GM23338 (cell line): ENCODE measurements at regions not wholly inside any gene's neighbourhood (a gene's known extent, or its start where the extent isn't known, plus 50 kb on each side); places are given as distances from the start of the nearest gene placed in this dataset.

Source experiments
- ATAC-seq: fragments of 200-7000 bp; cut with Tn5 transposase; 3 replicates; pipeline ENCODE4 v1.9.1; 2020
- DNase-seq: peaks from one replicate; pipeline ENCODE4 v3.0.0-alpha.2; 2015; ENCODE audit warnings: low spot score
- H2AFZ ChIP-seq: fragments of 200-600 bp; sonication (generic); 2 replicates; pipeline ENCODE4 v1.8.0; 2016; ENCODE audit warnings: antibody characterized with exemption, mild to moderate bottlenecking, moderate library complexity
- H3F3A ChIP-seq: fragments of 200-600 bp; sonication (generic); replicated peaks from 2 replicates; pipeline ENCODE4 v1.8.0; 2017; ENCODE audit warnings: antibody characterized with exemption, mixed run types, low read depth
- H3K27ac ChIP-seq: fragments of 200-600 bp; sonication (generic); 2 replicates; pipeline ENCODE4 v1.6.1; 2016; ENCODE audit warnings: low read depth
- H3K27me3 ChIP-seq: fragments of 200-600 bp; sonication (generic); 2 replicates; pipeline ENCODE4 v1.8.0; 2016; ENCODE audit warnings: mild to moderate bottlenecking, mixed run types, moderate library complexity; ENCODE audit not compliant: insufficient read depth
- H3K36me3 ChIP-seq: fragments of 200-600 bp; sonication (generic); 2 replicates; pipeline ENCODE4 v1.8.0; 2016; ENCODE audit warnings: mild to moderate bottlenecking; ENCODE audit not compliant: insufficient read depth
- H3K4me1 ChIP-seq: fragments of 200-600 bp; sonication (generic); 2 replicates; pipeline ENCODE4 v1.8.0; 2016; ENCODE audit warnings: mild to moderate bottlenecking, moderate library complexity; ENCODE audit not compliant: insufficient read depth
- H3K4me2 ChIP-seq: fragments of 200-600 bp; sonication (generic); 2 replicates; pipeline ENCODE4 v1.7.1; 2017; ENCODE audit warnings: mixed run types
- H3K4me3 ChIP-seq: fragments of 200-600 bp; sonication (generic); 2 replicates; pipeline ENCODE4 v1.6.1; 2016; ENCODE audit warnings: mixed run types
- H3K79me2 ChIP-seq: fragments of 200-600 bp; sonication (generic); replicated peaks from 2 replicates; pipeline ENCODE4 v1.8.0; 2017; ENCODE audit warnings: mild to moderate bottlenecking; ENCODE audit not compliant: insufficient read depth
- H3K9me2 ChIP-seq: fragments of 200-600 bp; sonication (generic); 2 replicates; pipeline ENCODE4 v1.8.0; 2017; ENCODE audit not compliant: insufficient read depth
- H4K20me1 ChIP-seq: fragments of 200-600 bp; sonication (generic); replicated peaks from 2 replicates; pipeline ENCODE4 v1.8.0; 2017; ENCODE audit warnings: mild to moderate bottlenecking; ENCODE audit not compliant: insufficient read depth
- H3K27ac Mint-ChIP-seq: 2 replicates; pipeline ENCODE4 v1.8.0; 2020; ENCODE audit warnings: inconsistent platforms, mild to moderate bottlenecking, moderate library complexity, mixed read lengths
- H3K27me3 Mint-ChIP-seq: 3 replicates; pipeline ENCODE4 v1.8.0; 2022; ENCODE audit warnings: low read depth, mild to moderate bottlenecking, moderate library complexity, mixed read lengths, inconsistent platforms; ENCODE audit not compliant: insufficient read depth, poor library complexity
- H3K36me3 Mint-ChIP-seq: 3 replicates; pipeline ENCODE4 v1.8.0; 2021; ENCODE audit warnings: low read depth, mild to moderate bottlenecking, inconsistent platforms, moderate library complexity, mixed read lengths
- H3K4me1 Mint-ChIP-seq: 3 replicates; pipeline ENCODE4 v1.8.0; 2020; ENCODE audit warnings: mild to moderate bottlenecking, inconsistent platforms, mixed read lengths
- H3K4me3 Mint-ChIP-seq: 3 replicates; pipeline ENCODE4 v1.8.0; 2021; ENCODE audit warnings: moderate library complexity, mild to moderate bottlenecking, inconsistent platforms, mixed read lengths
- H3K9me3 Mint-ChIP-seq: 3 replicates; pipeline ENCODE4 v1.8.0; 2020; ENCODE audit warnings: moderate library complexity, mild to moderate bottlenecking, inconsistent platforms, mixed read lengths
- CREB1 ChIP-seq: fragments of 250-450 bp; sonication (Bioruptor Pico); IDR thresholded peaks from 2 replicates; pipeline ENCODE4 v1.5.0; 2020; ENCODE audit warnings: low read depth, mild to moderate bottlenecking, moderate library complexity
- CTCF ChIP-seq, 2 experiments: fragments of 200-600 bp in 1 of 2; sonication (generic) in 1 of 2; conservative IDR thresholded peaks; 2 replicates each; pipeline versions ENCODE4 v1.5.1 to v1.6.1; 2016 to 2017; ENCODE audit warnings: antibody characterized with exemption in 2 of 2, low read depth in 2 of 2, mild to moderate bottlenecking in 2 of 2, moderate library complexity in 1 of 2
- ETS1 ChIP-seq: IDR thresholded peaks from 2 replicates; pipeline ENCODE4 v1.6.1; 2016; ENCODE audit warnings: antibody characterized with exemption
- EZH2 ChIP-seq: fragments of 200-600 bp; sonication (generic); IDR thresholded peaks from one replicate; pipeline ENCODE4 v1.8.0; 2017; ENCODE audit warnings: antibody characterized with exemption, mild to moderate bottlenecking, low read depth; ENCODE audit not compliant: unreplicated experiment
- EZH2phosphoT487 ChIP-seq: fragments of 200-600 bp; sonication (generic); IDR thresholded peaks from one replicate; pipeline ENCODE4 v1.8.1; 2018; ENCODE audit warnings: antibody characterized with exemption; ENCODE audit not compliant: unreplicated experiment
- JUNB ChIP-seq: IDR thresholded peaks from one replicate; pipeline ENCODE4 v1.6.1; 2016; ENCODE audit warnings: antibody characterized with exemption; ENCODE audit not compliant: unreplicated experiment
- NANOG ChIP-seq: IDR thresholded peaks from 2 replicates; pipeline ENCODE4 v1.6.1; 2016; ENCODE audit warnings: antibody characterized with exemption, borderline replicate concordance
- POLR2AphosphoS5 ChIP-seq: IDR thresholded peaks from 2 replicates; pipeline ENCODE4 v1.6.1; 2016; ENCODE audit warnings: antibody characterized with exemption, low read depth
- REST ChIP-seq: IDR thresholded peaks from one replicate; pipeline ENCODE4 v1.6.1; 2018; ENCODE audit warnings: antibody characterized with exemption; ENCODE audit not compliant: unreplicated experiment
- STAT1 ChIP-seq: IDR thresholded peaks from one replicate; pipeline ENCODE4 v1.6.1; 2016; ENCODE audit warnings: antibody characterized with exemption; ENCODE audit not compliant: unreplicated experiment
- ZNF114 ChIP-seq: fragments of 250-450 bp; sonication (Bioruptor Pico); IDR thresholded peaks from 2 replicates; pipeline ENCODE4 v1.5.0; 2020; ENCODE audit warnings: mild to moderate bottlenecking, moderate library complexity
- ZNF331 ChIP-seq: fragments of 250-450 bp; sonication (Bioruptor Pico); IDR thresholded peaks from 2 replicates; pipeline ENCODE4 v1.5.0; 2020; ENCODE audit warnings: low read depth, mild to moderate bottlenecking, moderate library complexity
- ZNF462 ChIP-seq: fragments of 250-450 bp; sonication (Bioruptor Pico); IDR thresholded peaks from 2 replicates; pipeline ENCODE4 v1.5.0; 2020; ENCODE audit warnings: mild to moderate bottlenecking, moderate library complexity

GRCh38 chr16:85500220-85500619 is 112.9 kb upstream of the GSE1 start:
- TF ChIP-seq REST (no peak), EZH2 (no peak), CTCF (conservative IDR thresholded peaks at IDR 0.05; ENCODE audit: low read depth in 2 of 2) (no peak), POLR2AphosphoS5 (no peak), EZH2phosphoT487 (no peak), ZNF114 (no peak), ZNF462 (CRISPR knock-in tag) (no peak), JUNB (no peak), NANOG (no peak), STAT1 (no peak), ETS1 (no peak), ZNF331 (CRISPR knock-in tag) (no peak), CREB1 (CRISPR knock-in tag) (no peak)
- DNase-seq = no peak
- no peaks in the 10 kb centered on the region for H3K79me2 ChIP-seq
- no peaks in the 10 kb centered on the region for H3K27me3 ChIP-seq
- no peaks in the 10 kb centered on the region for H3K9me2 ChIP-seq
- no peaks in the 10 kb centered on the region; the same call in 1 of the 2 replicates for H4K20me1 ChIP-seq
- Mint-ChIP-seq H3K27ac (no peak overlapping the region), H3K4me1 (peaks cover 2% of the 10 kb centered on the region; the same call in 2 of the 3 replicates), H3K27me3 (peaks cover 11% of the 10 kb centered on the region), H3K4me3 (no peak overlapping the region), H3K36me3 (no peaks in the 10 kb centered on the region), H3K9me3 (no peaks in the 10 kb centered on the region)
- H3K4me2 ChIP-seq = no peak overlapping the region
- no peak overlapping the region for H3K4me3 ChIP-seq
- no peaks in the 10 kb centered on the region for H3K36me3 ChIP-seq
- no peaks in the 10 kb centered on the region for H3K4me1 ChIP-seq
- no peak overlapping the region for H3K27ac ChIP-seq
- ATAC-seq = no peak
- no peak overlapping the region for H2AFZ ChIP-seq
- no peaks in the 10 kb centered on the region for H3F3A ChIP-seq
